ENCODE measurements at regions not wholly inside any gene's neighbourhood (a gene's known extent, or its start where the extent isn't known, plus 50 kb on each side); places are given as distances from the start of the nearest gene placed in this dataset.
"Not testable (repeated sequence)": the region's sequence is repeated elsewhere in the genome, so short reads cannot be mapped to it uniquely, and the experiment has no call there.

- no peak for DNase-seq
Measured at GRCh38 chr16:50497592-50497991, 50.6 kb upstream of the NKD1 start.

GRCh38 chr16:50496990-50497389 lies 51.2 kb upstream of the NKD1 start:
- no peak for DNase-seq

- DNase-seq = no peak
Measured at GRCh38 chr16:50495673-50496072, 52.5 kb upstream of the NKD1 start.

- no peak for DNase-seq
Measured at GRCh38 chr16:50494501-50495491, 53.4 kb upstream of the NKD1 start.

- DNase-seq = no peak
Measured at GRCh38 chr16:50491516-50491915, 56.7 kb upstream of the NKD1 start.

- DNase-seq = no peak
Measured at GRCh38 chr16:50490828-50491227, 57.4 kb upstream of the NKD1 start.

- no peak for DNase-seq
Measured at GRCh38 chr16:50489182-50489581, 59.0 kb upstream of the NKD1 start.

- no peak for DNase-seq
Measured at GRCh38 chr16:50487528-50487927, 60.7 kb upstream of the NKD1 start.

GRCh38 chr16:50486162-50486561 lies 62.0 kb upstream of the NKD1 start:
- not testable (repeated sequence) for DNase-seq

GRCh38 chr16:50485232-50485631 lies 63.0 kb upstream of the NKD1 start:
- DNase-seq = no peak

GRCh38 chr16:50482271-50482670 lies 65.9 kb upstream of the NKD1 start:
- DNase-seq = no peak

- DNase-seq = no peak
Measured at GRCh38 chr16:50480206-50480605, 68.0 kb upstream of the NKD1 start.

GRCh38 chr16:50479771-50480170 lies 68.4 kb upstream of the NKD1 start:
- no peak for DNase-seq

- DNase-seq = no peak
Measured at GRCh38 chr16:50478773-50479149, 69.4 kb upstream of the NKD1 start.

GRCh38 chr16:50478075-50478772 lies 70.0 kb upstream of the NKD1 start:
- DNase-seq = no peak

- DNase-seq = no peak
Measured at GRCh38 chr16:50476486-50477255, 71.5 kb upstream of the NKD1 start.

GRCh38 chr16:50475170-50475569 lies 73.0 kb upstream of the NKD1 start:
- no peak for DNase-seq

GRCh38 chr16:50474138-50474537 lies 74.1 kb upstream of the NKD1 start:
- no peak for DNase-seq

- no peak for DNase-seq
Measured at GRCh38 chr16:50473356-50473945, 74.7 kb upstream of the NKD1 start.

GRCh38 chr16:50472472-50472871 lies 75.7 kb upstream of the NKD1 start:
- peak; percentile 9 for DNase-seq

- DNase-seq = no peak
Measured at GRCh38 chr16:50470687-50471086, 77.5 kb upstream of the NKD1 start.

- no peak for DNase-seq
Measured at GRCh38 chr16:50469744-50470321, 78.4 kb upstream of the NKD1 start.

All from OCI-M1 (cell line).